HCT116 (cell line): ENCODE measurements at regions not wholly inside any gene's neighbourhood (a gene's known extent, or its start where the extent isn't known, plus 50 kb on each side); places are given as distances from the start of the nearest gene placed in this dataset.

Experiments used
- CEBPB ChIP-seq: IDR thresholded peaks from 2 replicates; pipeline ENCODE4 v1.6.1; 2012; ENCODE audit warnings: low read depth
- CTCF ChIP-seq, 3 experiments: fragments of 200-600 bp in 1 of 3; sonication (generic) in 1 of 3; IDR thresholded peaks in 2 of 3; conservative IDR thresholded peaks in 1 of 3; 2 replicates each; pipeline ENCODE4 v1.5.1; 2012 to 2017; ENCODE audit warnings: low read depth in 2 of 3, low read length in 2 of 3, antibody characterized with exemption in 1 of 3, borderline replicate concordance in 1 of 3, control low read depth in 1 of 3, mild to moderate bottlenecking in 1 of 3, mixed read lengths in 1 of 3, mixed run types in 1 of 3, moderate library complexity in 1 of 3; ENCODE audit not compliant: insufficient read depth in 1 of 3
- MAX ChIP-seq: IDR thresholded peaks from 2 replicates; pipeline ENCODE4 v1.6.1; 2012
- SIN3A ChIP-seq: IDR thresholded peaks from 2 replicates; pipeline ENCODE4 v1.6.1; 2012; ENCODE audit warnings: low read depth
- SRF ChIP-seq: IDR thresholded peaks from 2 replicates; pipeline ENCODE4 v1.6.1; 2012; ENCODE audit warnings: low read depth
- ZBTB33 ChIP-seq: IDR thresholded peaks from 2 replicates; pipeline ENCODE4 v1.6.1; 2011; ENCODE audit warnings: mild to moderate bottlenecking, low read length, moderate library complexity; ENCODE audit not compliant: insufficient replicate concordance; ENCODE audit errors: extremely low read depth

- TF ChIP-seq CTCF (IDR thresholded peaks at IDR 0.05 in 2 of 3, conservative IDR thresholded peaks at IDR 0.05 in 1 of 3; ENCODE audit: borderline replicate concordance in 1 of 3, insufficient read depth in 1 of 3, low read depth in 2 of 3, low read length in 2 of 3) (no peak), CEBPB (no peak), SRF (no peak), SIN3A (no peak), MAX (no peak), ZBTB33 (no peak)
Observed at GRCh38 chr12:18981732-18982131, 147.8 kb upstream of the PLEKHA5 start.
